ENCODE measurements at regions not wholly inside any gene's neighbourhood (a gene's known extent, or its start where the extent isn't known, plus 50 kb on each side); places are given as distances from the start of the nearest gene placed in this dataset.

- no peak overlapping the region for H3K4me3 ChIP-seq (ENCODE audit: low read length)
- H3K27ac ChIP-seq (ENCODE audit: low read length): no peak overlapping the region
- H3K9ac ChIP-seq (ENCODE audit: low read depth, low read length): no peak overlapping the region
- H3K27me3 ChIP-seq (ENCODE audit: insufficient read depth, low read length): peaks cover 6% of the 10 kb centered on the region; the same call in 1 of the 2 replicates
- no peaks in the 10 kb centered on the region for H3K4me1 ChIP-seq (ENCODE audit: insufficient read depth, low read length)
- no peaks in the 10 kb centered on the region for H3K9me3 ChIP-seq (ENCODE audit: insufficient read depth, low read depth, low read length)
- H3K36me3 ChIP-seq (ENCODE audit: insufficient read depth, low read depth, low read length): no peaks in the 10 kb centered on the region
These were observed 112.1 kb downstream of the DLL1 start for GRCh38 chr6:170178561-170179477.

DNA sequence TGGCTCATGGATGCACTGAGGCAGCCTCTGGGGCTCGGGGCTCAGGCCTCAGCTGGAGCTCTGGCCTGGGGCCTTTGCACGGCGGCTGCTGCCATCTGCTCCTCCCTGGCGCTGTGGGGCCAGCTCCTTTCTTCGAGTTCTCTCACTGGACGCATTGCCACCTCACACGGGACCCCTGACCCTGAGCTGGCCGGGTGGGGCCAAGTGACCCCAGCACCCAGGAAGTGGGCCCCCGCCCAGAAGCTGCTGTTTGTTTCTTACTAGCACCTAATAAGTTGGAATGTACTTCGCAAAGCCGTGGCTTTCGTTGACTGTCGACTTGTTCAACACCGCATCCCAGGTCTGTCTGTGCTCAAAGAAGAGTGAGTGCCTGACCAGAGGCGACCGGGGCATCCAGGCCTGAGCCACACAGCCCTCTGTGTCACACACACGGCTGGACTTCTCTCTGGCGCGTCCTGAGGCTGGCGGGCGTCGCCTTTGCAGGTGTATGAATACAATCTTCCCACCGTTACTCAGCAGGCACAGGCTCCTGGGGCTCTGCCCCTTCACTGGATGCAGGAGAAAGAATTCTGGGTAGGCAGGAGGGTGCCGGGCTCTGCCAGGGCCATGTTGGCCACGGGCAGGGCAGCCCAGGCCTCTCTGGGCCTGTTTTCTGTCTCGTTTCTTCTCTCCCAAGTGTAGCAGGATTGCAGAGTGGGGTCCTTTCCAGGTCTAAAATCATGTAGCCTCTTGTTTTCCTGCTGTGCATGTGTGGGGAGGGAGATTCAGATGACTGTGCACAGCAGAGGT is 112.9 kb downstream of the DLL1 start:
- Histone ChIP-seq H3K4me3 (ENCODE audit: low read length) (no peak overlapping the region), H3K27ac (ENCODE audit: low read length) (no peak overlapping the region), H3K27me3 (ENCODE audit: insufficient read depth, low read length) (peaks cover 6% of the 10 kb centered on the region; the same call in 1 of the 2 replicates), H3K9me3 (ENCODE audit: insufficient read depth, low read depth, low read length) (no peaks in the 10 kb centered on the region), H3K4me1 (ENCODE audit: insufficient read depth, low read length) (no peaks in the 10 kb centered on the region), H3K36me3 (ENCODE audit: insufficient read depth, low read depth, low read length) (no peaks in the 10 kb centered on the region), H3K9ac (ENCODE audit: low read depth, low read length) (no peak overlapping the region)

GRCh38 chr6:170176898-170177771 is 113.7 kb downstream of the DLL1 start:
- Histone ChIP-seq H3K9ac (ENCODE audit: low read depth, low read length) (no peak overlapping the region), H3K27me3 (ENCODE audit: insufficient read depth, low read length) (peaks cover under 1% of the 10 kb centered on the region; the same call in 1 of the 2 replicates), H3K4me1 (ENCODE audit: insufficient read depth, low read length) (no peaks in the 10 kb centered on the region), H3K36me3 (ENCODE audit: insufficient read depth, low read depth, low read length) (no peaks in the 10 kb centered on the region), H3K9me3 (ENCODE audit: insufficient read depth, low read depth, low read length) (no peaks in the 10 kb centered on the region), H3K4me3 (ENCODE audit: low read length) (no peak overlapping the region), H3K27ac (ENCODE audit: low read length) (no peak overlapping the region)

DNA sequence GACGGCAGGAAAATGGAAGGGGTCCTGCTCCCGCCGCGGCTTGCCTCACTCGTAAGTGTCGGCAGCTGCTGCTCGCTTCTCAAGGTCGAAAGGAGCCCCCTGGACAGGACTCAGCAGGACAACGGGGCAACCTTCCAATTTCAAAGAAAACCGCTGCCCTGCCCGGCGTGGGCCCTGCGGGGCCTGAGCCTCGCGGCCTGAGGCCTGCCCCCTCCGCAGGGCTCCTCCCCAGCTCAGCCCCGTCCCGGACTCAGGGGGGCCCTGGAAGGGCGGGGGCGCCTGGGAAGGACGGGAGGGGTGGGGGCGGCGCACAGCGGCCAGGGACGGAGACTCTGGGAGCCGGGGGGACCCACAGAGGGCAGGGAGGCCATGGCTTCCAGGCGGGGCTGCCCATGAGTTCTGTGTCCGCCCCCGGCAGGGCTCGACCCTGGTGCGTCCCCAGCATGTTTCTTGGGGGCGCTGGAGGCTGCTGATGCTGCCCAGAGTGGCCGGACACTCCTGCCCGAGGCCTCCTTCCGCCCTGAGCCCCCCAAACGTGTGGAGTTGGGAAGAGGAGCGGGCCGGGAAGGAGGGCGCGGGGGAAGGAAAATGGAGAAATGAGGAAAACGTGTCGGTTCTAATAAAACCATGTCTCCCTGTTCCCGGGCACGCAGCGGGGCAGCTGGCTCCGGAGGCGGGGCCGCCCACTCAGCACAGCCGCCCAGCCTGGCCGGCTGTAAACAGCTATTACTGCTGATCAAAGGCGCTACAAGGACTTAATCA is 114.6 kb downstream of the DLL1 start:
- Histone ChIP-seq H3K9me3 (ENCODE audit: insufficient read depth, low read depth, low read length) (no peaks in the 10 kb centered on the region), H3K36me3 (ENCODE audit: insufficient read depth, low read depth, low read length) (no peaks in the 10 kb centered on the region), H3K27me3 (ENCODE audit: insufficient read depth, low read length) (no peaks in the 10 kb centered on the region), H3K9ac (ENCODE audit: low read depth, low read length) (no peak overlapping the region), H3K27ac (ENCODE audit: low read length) (no peak overlapping the region), H3K4me1 (ENCODE audit: insufficient read depth, low read length) (no peaks in the 10 kb centered on the region), H3K4me3 (ENCODE audit: low read length) (no peak overlapping the region)

- Histone ChIP-seq H3K27me3 (ENCODE audit: insufficient read depth, low read length) (no peaks in the 10 kb centered on the region), H3K36me3 (ENCODE audit: insufficient read depth, low read depth, low read length) (no peaks in the 10 kb centered on the region), H3K9me3 (ENCODE audit: insufficient read depth, low read depth, low read length) (no peaks in the 10 kb centered on the region), H3K4me1 (ENCODE audit: insufficient read depth, low read length) (no peaks in the 10 kb centered on the region), H3K9ac (ENCODE audit: low read depth, low read length) (no peak overlapping the region), H3K27ac (ENCODE audit: low read length) (no peak overlapping the region), H3K4me3 (ENCODE audit: low read length) (no peak overlapping the region)
These were observed 115.2 kb downstream of the DLL1 start for GRCh38 chr6:170175644-170176135.

- Histone ChIP-seq H3K36me3 (ENCODE audit: insufficient read depth, low read depth, low read length) (no peaks in the 10 kb centered on the region), H3K4me1 (ENCODE audit: insufficient read depth, low read length) (no peaks in the 10 kb centered on the region), H3K27ac (ENCODE audit: low read length) (no peak overlapping the region), H3K27me3 (ENCODE audit: insufficient read depth, low read length) (no peaks in the 10 kb centered on the region), H3K4me3 (ENCODE audit: low read length) (no peak overlapping the region), H3K9me3 (ENCODE audit: insufficient read depth, low read depth, low read length) (no peaks in the 10 kb centered on the region), H3K9ac (ENCODE audit: low read depth, low read length) (no peak overlapping the region)
These were observed 115.9 kb downstream of the DLL1 start for GRCh38 chr6:170174771-170175643.

DNA sequence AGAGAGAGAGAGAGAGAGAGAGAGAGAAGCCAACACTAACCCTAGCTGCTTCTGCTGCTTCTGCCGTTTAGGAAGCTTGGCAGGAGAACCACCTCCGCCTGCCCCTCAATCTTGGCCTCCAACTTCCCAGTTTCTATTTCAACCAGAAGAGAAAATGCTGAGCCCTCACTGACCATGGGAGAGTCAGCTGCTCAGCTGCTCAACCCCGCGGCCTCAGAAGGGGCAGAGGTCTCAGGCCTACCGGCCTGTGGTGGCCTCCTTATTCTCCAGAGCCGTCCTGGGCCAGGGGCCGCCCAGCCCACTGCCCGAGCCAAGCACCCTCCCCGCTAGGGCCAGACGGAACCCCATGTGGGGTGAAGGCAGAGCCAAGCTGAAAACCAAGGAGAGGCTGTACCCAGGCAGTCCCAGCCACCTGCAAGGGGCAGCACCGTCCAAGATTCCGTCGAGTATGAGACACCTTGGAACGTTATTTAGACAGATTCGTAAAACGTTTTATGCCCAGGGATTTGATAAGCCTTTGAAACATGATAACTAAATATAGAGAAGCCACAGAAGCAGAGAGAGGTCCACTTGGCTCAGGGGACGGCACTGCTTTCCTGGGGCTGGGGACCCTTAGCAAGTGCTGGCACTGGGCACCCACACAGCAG is 116.6 kb downstream of the DLL1 start:
- Histone ChIP-seq H3K4me3 (ENCODE audit: low read length) (no peak overlapping the region), H3K9ac (ENCODE audit: low read depth, low read length) (no peak overlapping the region), H3K27me3 (ENCODE audit: insufficient read depth, low read length) (no peaks in the 10 kb centered on the region), H3K36me3 (ENCODE audit: insufficient read depth, low read depth, low read length) (no peaks in the 10 kb centered on the region), H3K27ac (ENCODE audit: low read length) (no peak overlapping the region), H3K4me1 (ENCODE audit: insufficient read depth, low read length) (no peaks in the 10 kb centered on the region), H3K9me3 (ENCODE audit: insufficient read depth, low read depth, low read length) (no peaks in the 10 kb centered on the region)

- Histone ChIP-seq H3K9me3 (ENCODE audit: insufficient read depth, low read depth, low read length) (0 out of 2 replicates have a peak, but pooled peaks cover under 1% of the 10 kb centered on the region), H3K27me3 (ENCODE audit: insufficient read depth, low read length) (no peaks in the 10 kb centered on the region), H3K4me1 (ENCODE audit: insufficient read depth, low read length) (no peaks in the 10 kb centered on the region), H3K4me3 (ENCODE audit: low read length) (no peak overlapping the region), H3K36me3 (ENCODE audit: insufficient read depth, low read depth, low read length) (no peaks in the 10 kb centered on the region), H3K27ac (ENCODE audit: low read length) (no peak overlapping the region), H3K9ac (ENCODE audit: low read depth, low read length) (no peak overlapping the region)
These were observed 117.5 kb downstream of the DLL1 start for GRCh38 chr6:170173335-170173881.

DNA sequence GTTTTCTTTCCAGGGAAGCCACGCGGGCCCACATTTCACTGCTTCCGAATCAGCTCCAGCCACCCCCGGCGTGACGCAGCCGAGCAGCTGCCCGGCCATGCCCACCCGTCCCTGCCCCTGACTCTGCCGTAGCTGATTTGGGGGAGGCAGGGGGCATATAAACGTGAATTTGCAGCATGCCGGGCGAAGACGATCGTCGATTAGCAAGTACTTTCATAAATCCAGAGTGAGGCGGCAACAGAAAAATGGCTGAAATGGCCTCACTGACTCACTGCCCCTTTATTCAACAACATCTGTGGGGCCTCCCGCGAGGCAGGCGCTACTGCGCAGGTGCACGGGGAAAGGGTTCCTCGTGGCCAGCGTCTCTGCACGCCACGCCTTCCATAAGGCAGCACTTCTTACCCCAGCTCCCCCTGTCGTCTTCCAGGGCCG is 118.0 kb downstream of the DLL1 start:
- Histone ChIP-seq H3K4me3 (ENCODE audit: low read length) (no peak overlapping the region), H3K9ac (ENCODE audit: low read depth, low read length) (no peak overlapping the region), H3K36me3 (ENCODE audit: insufficient read depth, low read depth, low read length) (no peaks in the 10 kb centered on the region), H3K27ac (ENCODE audit: low read length) (no peak overlapping the region), H3K27me3 (ENCODE audit: insufficient read depth, low read length) (no peaks in the 10 kb centered on the region), H3K9me3 (ENCODE audit: insufficient read depth, low read depth, low read length) (peaks cover 7% of the 10 kb centered on the region; the same call in 1 of the 2 replicates), H3K4me1 (ENCODE audit: insufficient read depth, low read length) (no peaks in the 10 kb centered on the region)

Measured in iPS-20b (cell line).